Occipital lobe (tissue), 1 donor: ENCODE measurements at regions not wholly inside any gene's neighbourhood (a gene's known extent, or its start where the extent isn't known, plus 50 kb on each side); places are given as distances from the start of the nearest gene placed in this dataset.

Experiments
- DNase-seq: peaks from one replicate; lab custom pipeline; 2025; lab: John Stamatoyannopoulos, UW

DNA sequence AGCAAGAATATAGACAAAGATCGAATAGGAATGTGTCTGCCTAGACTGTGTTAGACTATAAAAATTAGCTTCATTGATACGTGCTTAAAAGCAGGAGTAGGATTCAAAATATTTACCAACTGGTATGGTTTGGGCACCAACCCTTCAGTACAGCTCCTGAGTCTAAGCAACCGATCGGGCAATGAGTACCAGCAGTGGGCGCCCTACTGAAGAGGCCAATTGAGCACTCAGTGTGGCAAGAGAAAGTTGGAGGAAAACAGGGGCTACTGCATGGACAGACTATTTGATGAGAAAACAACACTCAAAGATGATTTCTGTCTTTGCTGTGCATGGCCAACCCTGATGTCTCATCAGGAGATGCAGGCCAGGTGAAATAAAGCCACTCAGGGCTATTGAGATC, 176.0 kb upstream of the NWD2 start:
- no peak for DNase-seq

DNA sequence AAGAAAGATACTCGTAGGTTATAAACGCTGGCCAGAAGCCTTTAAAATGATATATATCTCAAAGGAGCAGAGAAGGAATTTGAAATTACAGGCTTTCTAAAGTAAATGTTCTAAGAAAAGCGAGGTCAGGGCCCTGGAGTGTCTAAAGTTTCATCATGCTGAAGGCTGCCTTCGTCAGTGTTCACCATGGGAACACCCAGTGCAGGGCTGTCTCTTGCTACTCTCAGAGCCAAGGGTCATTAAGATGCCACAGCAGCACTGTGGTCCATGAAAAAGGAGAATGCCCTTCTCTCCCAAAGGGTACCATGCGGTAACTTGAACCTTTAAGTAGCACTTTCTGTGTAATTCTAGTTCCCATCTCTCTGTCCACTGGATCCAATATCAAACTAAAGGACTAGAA, 174.5 kb upstream of the NWD2 start:
- no peak for DNase-seq

DNA sequence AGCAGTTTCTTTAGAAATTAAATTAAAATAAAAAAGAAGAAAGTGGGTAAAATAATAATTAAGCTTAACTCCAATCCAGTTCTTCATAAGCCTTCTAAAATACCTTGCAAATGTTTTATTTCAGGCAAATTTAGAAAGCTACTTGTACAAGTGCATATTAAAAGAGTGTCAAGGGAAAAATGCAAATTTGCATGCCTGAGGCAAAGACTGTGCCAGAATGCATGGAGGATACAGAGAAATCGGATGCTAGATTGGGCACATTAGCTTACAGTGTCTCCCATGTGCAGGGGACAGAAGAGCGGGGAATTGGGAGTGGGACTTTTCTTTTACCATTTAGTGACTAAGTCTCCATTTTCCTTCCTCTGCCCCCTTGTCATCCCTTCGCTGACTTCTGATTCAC, 173.0 kb upstream of the NWD2 start:
- no peak for DNase-seq

DNA sequence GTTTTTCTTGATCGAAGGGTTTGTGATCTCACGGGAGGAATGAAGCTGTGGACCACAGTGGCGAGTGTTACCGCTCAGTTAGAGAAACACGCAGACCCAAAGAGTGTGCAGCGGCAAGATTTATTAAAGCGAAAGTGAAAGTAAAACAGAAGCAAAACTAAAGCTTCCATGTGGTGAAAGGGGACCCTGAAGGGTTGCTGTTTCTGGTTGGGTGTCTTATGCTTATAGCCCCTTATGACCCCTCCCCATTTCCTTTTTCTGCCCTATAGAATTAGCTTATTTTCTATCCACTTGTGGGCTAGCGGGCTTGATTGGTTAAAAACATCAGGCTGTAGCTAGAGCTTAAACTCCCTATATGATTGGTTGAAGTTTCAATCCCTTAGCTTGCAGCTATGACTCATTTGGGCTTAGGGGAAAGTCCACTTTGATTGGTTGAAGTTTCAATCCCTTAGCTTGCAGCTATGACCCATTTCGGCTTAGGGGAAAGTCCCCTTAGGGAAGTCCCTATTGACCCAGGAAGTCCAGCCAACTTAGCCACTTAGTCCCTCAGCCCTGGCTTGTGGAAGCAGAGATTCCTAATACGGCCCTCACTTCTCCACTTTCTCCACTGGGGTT, 171.2 kb upstream of the NWD2 start:
- no peak for DNase-seq

DNA sequence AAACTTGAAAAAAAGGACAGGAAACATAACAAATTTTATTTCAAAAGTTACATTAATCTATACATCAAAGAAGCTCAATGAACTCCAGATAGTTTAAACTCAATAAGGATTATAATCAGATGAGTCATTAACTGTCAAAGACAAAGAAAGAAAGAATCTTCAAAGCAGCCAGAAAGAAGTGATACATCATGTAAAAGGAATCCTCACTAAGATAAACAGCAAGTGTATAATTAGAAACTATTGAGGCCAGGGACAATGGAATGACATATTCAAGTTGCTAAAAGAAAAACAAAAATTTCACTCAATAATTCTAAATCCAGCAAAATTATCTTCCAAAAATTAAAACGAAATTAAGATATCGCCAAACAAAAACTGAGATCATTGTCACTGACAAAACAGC, 161.6 kb upstream of the NWD2 start:
- DNase-seq = no peak

DNA sequence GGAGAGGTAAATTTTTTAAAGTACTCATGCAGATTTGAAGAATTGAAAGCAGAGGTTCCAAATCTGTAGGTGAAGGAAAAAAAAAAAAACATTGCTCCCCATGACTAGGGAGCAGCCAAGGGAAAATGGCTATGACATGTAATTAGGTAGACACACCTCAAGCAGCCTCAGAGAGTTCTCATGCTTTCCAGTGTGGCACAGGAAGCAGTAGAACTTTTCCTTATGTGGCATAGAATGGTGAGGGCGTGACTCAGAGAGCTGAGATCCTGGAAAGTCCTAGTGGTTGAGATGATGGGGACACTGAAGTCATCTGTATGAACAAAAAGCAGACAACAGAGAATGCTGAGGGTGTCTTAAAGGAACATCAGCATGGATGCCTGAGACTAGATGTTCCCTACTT, 148.6 kb upstream of the NWD2 start:
- DNase-seq = no peak

DNA sequence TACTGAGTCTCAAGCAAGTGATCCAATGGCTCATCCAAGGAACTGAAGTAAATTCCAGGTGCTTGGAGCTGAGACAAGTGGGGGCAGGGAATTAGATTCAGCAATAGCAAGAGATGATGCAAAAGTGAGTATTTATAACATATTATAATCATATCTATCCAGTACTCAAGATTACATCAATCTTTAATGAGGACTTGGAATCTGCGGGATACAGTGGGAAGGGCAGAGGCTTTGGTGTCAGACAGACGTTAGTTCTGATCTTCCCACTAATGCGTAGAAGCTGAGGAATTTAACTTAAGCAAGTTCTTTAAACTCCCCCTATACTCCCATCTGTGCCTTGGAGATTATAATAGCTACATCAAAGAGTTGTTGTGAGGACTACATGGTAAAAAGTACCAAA, 143.4 kb upstream of the NWD2 start:
- no peak for DNase-seq

DNA sequence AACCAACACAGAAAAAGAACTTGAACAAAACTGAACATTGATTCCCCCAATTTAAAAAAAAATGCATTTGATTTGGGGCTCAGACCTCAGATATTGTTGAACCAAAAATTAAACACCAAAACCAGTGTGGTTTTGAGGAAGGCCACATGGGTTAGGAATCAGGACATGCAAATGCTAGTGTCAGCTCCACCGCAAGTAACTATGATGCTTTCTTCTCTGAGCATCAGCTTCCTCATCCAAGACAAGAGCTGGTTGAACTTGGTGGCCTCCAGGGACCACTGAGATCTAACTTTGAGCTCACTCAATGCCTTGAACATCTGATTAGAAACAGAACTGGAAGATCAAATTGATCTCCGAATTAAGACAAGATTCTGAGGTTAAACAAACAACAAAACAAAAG, 142.9 kb upstream of the NWD2 start:
- DNase-seq = no peak

DNA sequence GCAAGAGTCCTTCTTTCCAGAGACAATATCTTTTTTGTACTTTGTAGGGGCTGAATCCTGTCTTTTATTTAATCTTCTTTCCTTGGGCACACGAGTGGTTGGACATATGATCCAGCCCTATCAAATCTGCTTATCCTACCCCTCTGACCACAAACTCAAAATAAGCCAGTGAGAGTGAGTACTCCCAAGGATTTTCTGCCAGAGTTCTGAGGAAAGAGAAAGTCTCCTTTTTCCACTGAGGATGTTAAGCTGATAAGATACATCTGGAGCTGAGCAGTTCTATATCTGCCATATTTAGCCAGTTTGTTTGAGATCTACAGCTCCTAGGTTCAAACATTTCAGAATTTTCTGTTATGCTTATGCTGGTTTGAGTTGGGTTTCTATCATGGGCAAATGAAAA, 134.8 kb upstream of the NWD2 start:
- DNase-seq = no peak

DNA sequence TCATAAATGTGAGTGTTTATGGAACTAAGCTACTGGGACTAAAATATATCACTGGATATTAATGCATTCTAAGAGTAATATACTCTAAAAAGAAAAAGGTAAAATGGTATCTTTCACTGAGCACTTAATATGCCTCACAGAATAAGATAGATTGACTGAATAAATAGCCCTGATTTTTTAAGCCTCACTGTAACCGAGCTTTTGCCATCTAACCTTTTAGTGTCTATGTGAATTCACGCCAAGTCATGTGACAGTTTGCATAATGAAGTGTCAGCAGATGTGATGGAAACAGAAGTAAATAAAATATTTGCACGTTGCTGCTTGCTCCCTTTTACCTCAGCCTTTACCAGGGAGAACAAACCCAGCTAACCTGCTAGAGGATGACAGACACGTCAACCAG, 119.7 kb upstream of the NWD2 start:
- DNase-seq = no peak

DNA sequence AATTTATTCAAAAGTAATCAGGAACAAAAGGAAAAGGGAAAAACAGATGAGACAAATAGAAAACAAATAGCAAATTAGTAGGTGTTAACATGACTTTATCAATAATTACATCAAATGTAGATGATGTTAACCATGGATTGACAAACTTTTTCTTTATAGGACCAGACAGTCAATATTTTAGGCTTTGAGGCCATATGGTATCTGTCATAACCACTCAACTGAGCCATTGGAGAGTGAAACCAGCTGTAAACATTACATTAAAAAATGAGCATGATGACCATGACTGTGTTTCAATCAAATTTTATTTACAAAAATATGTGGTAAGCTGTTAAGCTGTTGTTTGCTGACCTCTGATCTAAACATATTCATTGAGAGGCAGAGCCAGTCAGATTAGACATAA, 118.5 kb upstream of the NWD2 start:
- DNase-seq = no peak

DNA sequence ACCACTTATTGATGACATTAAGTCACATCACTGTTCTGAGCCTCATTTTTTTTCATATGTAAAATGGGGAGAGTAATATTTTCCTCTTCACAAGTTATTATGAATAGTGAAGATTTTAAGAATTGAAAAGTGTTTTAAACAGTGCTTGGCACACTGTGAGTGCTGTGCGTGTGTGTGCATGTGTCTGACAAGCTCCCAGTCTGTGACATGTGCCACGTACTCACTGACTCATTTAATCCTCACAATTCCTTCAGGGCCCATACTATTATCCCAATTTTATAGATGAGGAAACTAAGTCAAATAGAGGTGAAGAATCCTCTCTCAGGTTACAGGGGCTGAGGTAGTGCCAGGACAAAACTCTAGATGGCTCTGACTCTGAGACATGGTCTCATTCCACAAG, 114.1 kb upstream of the NWD2 start:
- DNase-seq = no peak

DNA sequence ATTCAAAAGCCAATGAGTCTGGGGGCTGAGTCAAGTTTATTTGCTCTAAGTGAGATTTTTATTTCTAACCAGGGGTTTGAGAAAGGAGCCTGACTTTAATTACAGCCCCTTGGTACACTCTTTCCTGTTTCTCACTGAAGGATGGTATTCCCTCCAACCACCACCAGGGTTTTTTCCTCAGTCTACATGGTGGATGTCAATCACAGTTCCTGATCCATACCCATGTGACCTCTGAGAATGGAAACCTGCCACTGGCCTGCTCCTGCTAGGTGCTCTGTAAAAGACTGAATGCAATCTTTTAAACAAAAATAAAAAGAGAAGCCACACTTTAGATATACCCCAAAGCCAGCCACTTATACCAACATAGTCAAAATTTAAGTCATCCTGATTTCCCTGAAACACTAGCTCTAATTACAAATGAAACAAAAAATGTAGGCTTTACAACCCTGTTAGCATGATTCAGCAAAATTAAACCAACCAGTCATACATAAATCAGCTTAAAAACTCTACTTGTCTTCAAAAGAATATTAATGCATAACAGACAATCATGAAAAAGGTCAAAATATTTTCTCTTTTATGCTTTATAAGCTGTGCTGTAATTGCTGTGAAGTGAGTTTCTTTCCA, 112.1 kb upstream of the NWD2 start:
- DNase-seq = no peak

DNA sequence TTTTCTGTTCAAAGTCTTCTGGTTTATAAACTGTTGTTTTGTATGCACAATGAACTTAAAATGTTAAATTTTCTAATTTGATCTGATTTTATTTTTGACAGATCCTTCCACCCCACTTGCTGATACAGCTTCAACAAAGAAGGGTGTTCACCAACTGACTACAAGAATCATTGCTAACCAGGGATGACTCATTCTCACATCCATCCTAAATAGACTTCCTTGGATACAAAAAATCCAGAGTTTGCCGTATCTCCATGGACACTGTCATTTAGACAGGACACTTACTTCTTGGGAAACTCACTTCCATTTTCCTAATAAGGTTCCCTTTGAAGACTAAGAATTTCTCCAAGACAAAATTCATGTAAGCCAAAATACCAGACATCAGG, 111.6 kb upstream of the NWD2 start:
- no peak for DNase-seq

DNA sequence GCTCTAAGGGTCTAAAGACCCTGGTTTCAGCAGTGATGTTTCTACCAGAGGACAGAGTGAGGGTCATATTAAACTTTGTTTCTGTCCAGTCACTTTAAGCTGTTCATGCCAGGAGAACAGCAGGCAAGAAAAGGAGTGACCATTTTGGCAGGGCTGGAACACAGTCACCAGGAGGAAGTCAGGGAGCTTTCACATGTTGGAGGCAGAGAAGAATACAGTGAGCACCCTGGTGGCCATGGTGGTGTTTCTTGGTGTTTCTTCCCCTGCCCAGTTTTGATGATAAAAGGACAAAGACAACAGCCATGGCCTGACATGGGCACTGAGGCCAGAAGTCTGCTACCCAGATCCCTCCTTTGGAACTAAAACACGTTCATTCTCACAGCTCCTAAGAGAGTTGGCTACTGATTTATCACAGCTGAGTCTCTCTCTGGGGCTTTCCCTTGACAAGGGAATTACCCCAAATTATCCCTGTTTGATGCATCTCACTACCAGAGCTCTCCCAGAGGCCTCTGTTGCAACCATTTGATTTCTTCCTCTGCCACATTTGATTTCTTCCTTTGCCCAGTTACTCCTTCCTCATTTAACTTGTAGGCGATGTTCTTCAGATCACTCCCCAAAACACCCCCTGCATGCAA, 106.4 kb upstream of the NWD2 start:
- no peak for DNase-seq

DNA sequence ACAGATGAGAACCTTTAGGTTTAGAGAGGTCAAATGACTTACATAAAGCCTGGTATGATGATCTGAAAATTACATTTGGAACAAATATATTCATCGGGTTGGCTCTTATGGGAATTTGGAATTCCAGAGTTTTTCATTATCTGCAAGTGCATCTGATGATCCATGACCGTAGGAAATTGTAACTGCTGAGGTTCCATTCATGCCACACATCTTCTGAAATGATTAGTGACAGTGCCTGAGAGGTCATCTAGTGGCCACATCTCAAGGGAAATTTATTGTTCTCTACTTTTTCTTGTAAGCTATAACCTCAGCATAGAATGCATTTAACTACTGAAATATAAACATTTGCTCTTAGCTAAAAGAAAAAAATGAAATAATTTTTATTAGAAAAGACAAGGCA, 105.8 kb upstream of the NWD2 start:
- no peak for DNase-seq

DNA sequence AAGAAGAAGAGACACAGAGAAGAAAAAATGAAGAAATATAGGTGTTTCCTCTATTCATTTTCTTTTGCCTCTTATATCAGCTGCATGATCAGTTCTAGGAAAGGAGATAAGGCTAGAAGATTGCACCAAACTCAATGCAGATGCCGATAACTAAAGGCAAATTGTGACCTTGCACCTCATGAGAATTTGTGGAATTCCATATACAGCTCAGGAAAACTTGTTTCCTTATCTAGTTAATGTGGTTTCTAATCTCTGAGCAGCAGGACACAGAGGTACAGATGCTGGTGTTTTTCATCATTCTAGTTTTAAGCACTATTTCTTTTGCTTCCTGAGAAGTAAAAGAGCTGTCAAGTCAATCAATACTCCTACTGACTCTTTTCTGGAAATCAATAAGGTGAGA, 104.6 kb upstream of the NWD2 start:
- DNase-seq = no peak

DNA sequence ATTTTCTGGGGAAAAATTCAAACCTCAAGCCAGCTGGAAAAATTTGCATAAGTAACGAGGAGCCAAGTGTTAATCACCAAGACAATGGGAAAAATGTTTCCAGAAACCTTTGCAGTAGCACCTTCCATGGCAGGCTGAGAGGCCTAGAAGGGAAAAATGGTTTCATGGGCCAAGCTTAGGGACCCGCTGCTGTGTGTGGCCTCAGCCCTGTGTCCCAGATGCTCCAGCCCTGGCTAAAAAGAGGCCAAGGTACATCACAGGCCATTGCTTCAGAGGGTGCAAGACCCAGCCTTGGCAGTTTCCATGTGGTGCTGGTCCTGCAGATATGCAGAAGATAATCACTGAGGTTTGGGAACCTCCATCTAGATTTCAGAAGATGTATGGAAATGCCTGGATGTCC, 98.3 kb upstream of the NWD2 start:
- DNase-seq = no peak

DNA sequence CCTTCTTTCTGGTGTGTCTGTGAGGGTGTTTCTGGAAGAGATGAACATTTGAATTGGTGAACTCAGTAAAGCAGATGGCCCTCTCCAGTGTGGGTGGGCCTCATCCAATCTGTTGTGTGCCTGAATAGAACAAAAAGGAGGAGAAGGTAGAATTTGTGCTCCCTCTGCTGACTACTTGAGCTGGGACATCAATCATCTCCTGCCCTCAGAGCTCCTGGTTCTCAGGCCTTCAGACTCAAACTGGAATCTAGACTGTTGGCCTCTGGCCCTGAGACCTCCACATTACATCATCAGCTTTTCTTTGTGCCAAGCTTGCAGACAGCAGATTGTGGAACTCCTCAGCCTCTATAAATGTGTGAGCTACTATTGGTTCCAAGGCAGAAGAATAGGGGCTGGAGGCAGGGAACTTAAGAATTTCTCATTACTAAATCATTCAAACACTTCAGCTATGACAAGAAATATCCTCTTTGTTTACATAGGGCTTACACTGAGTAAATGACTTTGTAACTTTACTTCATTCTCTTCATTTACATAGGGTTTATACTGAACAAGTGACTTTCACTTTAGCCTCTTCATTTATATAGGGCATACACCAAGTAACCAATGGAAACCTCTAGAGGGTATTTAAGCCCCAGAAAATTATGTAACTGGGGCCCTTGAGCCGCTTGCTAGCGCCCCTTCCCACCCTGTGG, 86.9 kb upstream of the NWD2 start:
- peak; percentile 31 for DNase-seq

DNA sequence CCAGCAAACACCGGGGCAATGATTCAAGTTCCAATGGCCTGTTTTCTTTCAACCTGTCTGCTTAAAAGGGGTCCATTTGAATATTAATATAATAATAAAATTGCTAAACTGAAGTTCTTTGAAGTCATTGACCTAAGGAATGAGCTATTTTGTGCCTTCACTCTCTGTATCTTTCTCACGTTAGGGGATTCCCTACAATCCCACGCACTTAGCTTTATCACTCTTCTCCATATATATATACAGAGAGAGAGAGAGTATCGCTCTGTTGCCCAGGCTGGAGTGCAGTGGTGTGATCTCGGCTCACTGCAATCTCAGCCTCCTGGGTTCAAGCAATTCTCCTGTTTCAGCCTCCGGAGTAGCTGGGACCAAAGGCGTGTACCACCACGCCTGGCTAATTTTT, 83.9 kb upstream of the NWD2 start:
- DNase-seq = no peak

DNA sequence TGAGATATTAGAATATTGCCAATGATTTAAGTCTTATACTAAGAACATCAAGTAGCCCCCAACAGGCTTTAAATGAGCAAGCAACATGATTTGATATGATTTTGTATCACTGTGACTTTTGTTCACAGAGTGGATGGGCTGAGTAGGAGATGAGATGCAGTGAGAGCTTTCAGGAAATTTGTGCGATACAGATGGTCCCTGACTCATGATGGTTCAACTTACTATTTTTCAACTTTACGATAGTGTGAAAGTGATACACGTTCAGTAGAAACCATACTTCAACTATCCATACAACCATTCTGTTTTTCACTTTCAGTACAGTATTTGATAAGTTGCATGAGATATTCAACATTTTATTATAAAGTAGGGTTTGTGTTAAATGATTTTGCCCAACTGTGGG, 78.7 kb upstream of the NWD2 start:
- no peak for DNase-seq

DNA sequence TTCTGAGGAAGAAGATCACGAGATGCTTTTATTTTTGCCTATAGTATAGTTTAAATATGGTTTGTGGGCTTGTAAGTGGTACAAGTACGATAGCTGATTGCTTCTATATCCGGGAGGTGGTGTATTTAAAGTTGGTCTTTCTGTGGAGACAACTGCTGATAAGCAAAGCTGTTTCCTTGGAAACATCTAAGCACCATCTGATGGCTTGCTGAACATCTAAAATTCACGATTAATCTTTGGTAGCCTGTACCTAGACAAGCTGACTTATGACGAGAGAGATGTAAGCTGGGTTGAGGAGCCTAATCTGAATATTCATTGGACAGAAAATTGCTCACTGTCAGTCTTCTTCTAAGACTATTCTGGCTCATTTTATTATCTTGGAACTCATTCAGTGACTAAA, 74.6 kb upstream of the NWD2 start:
- DNase-seq = no peak

DNA sequence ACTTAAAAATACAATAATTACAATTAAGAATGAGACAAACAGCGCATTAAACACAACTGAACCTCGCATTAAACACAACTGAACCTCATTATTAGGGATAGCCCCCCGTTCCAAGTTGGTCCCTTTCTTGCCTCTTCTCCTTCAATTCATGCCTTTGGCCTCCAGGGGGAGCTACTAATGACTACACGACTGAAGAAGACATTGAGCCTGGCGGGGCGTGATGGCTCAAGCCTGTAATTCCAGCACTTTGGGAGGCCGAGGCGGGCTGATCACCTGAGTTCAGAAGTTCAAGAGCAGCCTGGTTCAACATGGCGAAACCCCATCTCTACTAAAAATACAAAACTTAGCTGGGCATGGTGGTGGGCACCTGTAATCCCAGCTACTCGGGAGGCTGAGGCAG, 56.4 kb upstream of the NWD2 start:
- DNase-seq = no peak
